Stomach (tissue), 8 donors: ENCODE measurements at regions not wholly inside any gene's neighbourhood (a gene's known extent, or its start where the extent isn't known, plus 50 kb on each side); places are given as distances from the start of the nearest gene placed in this dataset.
A peak's percentile ranks its signal among the peaks of the same experiment; 100 is the strongest.

ENCODE experiments used
- DNase-seq, 2 donors: peaks; one replicate each; pipeline versions ENCODE4 v3.0.0 to v3.0.0-alpha.2; 2013 to 2019
- H3K27ac ChIP-seq, 5 donors: fragments of 200-600 bp in 4 of 5; sonication (generic) in 4 of 5; one replicate each; pipeline ENCODE4 v1.5.1; 2013 to 2019; ENCODE audit warnings: mild to moderate bottlenecking in 1 of 5, moderate library complexity in 1 of 5
- H3K27me3 ChIP-seq, 3 donors: fragments of 200-600 bp; sonication (generic); one replicate each; pipeline ENCODE4 v1.5.1; 2017 to 2019; ENCODE audit warnings: mixed run types in 1 of 3
- H3K36me3 ChIP-seq, 4 donors: fragments of 200-600 bp; sonication (generic); 1 replicate in 3 of 4; 2 replicates in 1 of 4; pipeline ENCODE4 v1.5.1; 2016 to 2019
- H3K4me1 ChIP-seq, 4 donors: fragments of 200-600 bp; sonication (generic); one replicate each; pipeline ENCODE4 v1.5.1; 2016 to 2019
- H3K4me3 ChIP-seq, 4 donors: fragments of 200-600 bp; sonication (generic) in 3 of 4; one replicate each; pipeline ENCODE4 v1.5.1; 2016 to 2019; ENCODE audit warnings: mild to moderate bottlenecking in 1 of 4
- H3K9me3 ChIP-seq, 4 donors: fragments of 200-600 bp; sonication (generic); one replicate each; pipeline ENCODE4 v1.5.1; 2016 to 2019
- EP300 ChIP-seq: sonication (generic); formaldehyde crosslinking; IDR thresholded peaks from one replicate; pipeline ENCODE4 v1.6.1; 2017; ENCODE audit warnings: antibody characterized with exemption
- POLR2A ChIP-seq, 4 donors: fragments of 450-650 bp; IDR thresholded peaks; one replicate each; pipeline ENCODE4 v1.6.1; 2016; ENCODE audit warnings: antibody characterized with exemption in 4 of 4, control low read depth in 2 of 4, mild to moderate bottlenecking in 1 of 4, moderate library complexity in 1 of 4
- POLR2AphosphoS5 ChIP-seq, 3 donors: sonication (generic); formaldehyde crosslinking; IDR thresholded peaks; one replicate each; pipeline ENCODE4 v1.6.1; 2016; ENCODE audit warnings: antibody characterized with exemption in 3 of 3
- WGBS, 5 donors: extraction: QIAGEN DNeasy Blood & Tissue Kit in 3 of 5; methylation state at CpG; one replicate each; pipeline versions ENCODE4 v1.1.5 to v1.1.7; 2013 to 2018; 5-methylcytosine and 5-hydroxymethylcytosine counted together
- intact Hi-C: fragments of 100-400 bp; cut with DNase I; formaldehyde crosslinking; loops from one replicate; pipeline ENCODE4 v1.15.1; 2023; ENCODE audit warnings: low total_unique reads
- TF ChIP-seq, protein P1 (sequence below), 7 experiments: fragments of 450-650 bp in 4 of 7; fragments of 200-600 bp in 3 of 7; sonication (generic) in 3 of 7; IDR thresholded peaks; one replicate each; pipeline ENCODE4 v1.5.1; 2016 to 2019; ENCODE audit warnings: antibody characterized with exemption in 7 of 7, control low read depth in 2 of 7, mild to moderate bottlenecking in 1 of 7
- donor health status: healthy with polysubstance abuse.
- donor health status: Bipolar disorder and iron deficiency.
- donor health status: healthy.

DNA sequence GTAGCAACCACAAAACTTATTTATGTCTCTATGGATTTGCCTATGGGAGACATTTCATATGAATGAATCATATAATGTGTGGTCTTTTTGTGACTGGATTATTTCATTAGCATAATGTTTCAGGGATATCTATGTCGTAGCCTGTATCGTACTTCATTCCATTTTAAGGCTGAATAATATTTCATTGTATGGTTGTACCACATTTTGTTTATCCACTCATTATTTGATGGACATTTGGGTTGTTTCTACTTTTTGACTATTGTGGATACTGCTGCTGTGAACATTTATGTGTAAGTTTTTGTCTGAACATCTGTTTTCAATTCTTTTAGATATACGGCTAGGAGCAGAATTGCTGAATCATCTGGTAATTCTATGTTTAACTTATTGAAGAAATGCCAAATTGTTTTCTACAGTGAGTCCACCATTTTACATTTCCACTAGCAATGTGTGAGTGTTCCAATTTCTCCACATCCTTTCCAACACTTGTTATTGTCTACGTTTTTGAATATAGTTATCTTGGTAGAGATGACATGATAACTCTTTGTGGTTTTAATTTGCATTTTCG is 134.4 kb upstream of the DAZL start:
- Histone ChIP-seq H3K4me1 (no peaks in the 10 kb centered on the region), H3K9me3 (peaks cover 0 to 6% (median 3%) of the 10 kb centered on the region in 4 donors), H3K36me3 (no peaks in the 10 kb centered on the region), H3K27me3 (no peaks in the 10 kb centered on the region), H3K4me3 (no peak overlapping the region), H3K27ac (no peak overlapping the region)
- whole genome bisulfite sequencing, 5 donors = 67 to 80% (median 70%) methylated on average over 5 of the region's 5 CpGs
- intact Hi-C loops = no loop called here
- DNase-seq = no peak
- no peak for TF ChIP-seq POLR2AphosphoS5 (IDR thresholded peaks at IDR 0.05)
- TF ChIP-seq, protein P1, sequence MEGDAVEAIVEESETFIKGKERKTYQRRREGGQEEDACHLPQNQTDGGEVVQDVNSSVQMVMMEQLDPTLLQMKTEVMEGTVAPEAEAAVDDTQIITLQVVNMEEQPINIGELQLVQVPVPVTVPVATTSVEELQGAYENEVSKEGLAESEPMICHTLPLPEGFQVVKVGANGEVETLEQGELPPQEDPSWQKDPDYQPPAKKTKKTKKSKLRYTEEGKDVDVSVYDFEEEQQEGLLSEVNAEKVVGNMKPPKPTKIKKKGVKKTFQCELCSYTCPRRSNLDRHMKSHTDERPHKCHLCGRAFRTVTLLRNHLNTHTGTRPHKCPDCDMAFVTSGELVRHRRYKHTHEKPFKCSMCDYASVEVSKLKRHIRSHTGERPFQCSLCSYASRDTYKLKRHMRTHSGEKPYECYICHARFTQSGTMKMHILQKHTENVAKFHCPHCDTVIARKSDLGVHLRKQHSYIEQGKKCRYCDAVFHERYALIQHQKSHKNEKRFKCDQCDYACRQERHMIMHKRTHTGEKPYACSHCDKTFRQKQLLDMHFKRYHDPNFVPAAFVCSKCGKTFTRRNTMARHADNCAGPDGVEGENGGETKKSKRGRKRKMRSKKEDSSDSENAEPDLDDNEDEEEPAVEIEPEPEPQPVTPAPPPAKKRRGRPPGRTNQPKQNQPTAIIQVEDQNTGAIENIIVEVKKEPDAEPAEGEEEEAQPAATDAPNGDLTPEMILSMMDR (IDR thresholded peaks at IDR 0.05) = no peak
- TF ChIP-seq EP300 = no peak
- TF ChIP-seq POLR2A (IDR thresholded peaks at IDR 0.05) = no peak

DNA sequence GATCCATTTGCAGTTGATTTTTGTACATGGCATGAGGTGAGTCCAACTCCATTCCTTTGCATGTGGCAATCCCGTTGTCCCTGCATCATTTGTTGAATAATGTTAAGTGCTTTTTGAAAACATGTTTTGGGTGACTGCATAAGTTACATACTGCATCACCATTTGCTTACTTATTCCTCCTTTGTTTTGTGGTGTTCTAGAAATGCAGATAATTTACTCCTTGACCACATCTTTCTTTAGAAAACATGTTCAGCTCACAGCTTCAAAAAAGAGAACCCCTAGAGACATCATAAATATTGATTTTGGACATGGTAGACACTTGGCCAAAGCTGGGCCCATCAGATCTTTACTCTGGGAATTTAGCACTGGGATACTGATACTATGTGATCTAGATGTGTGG is 135.3 kb upstream of the DAZL start:
- WGBS, 5 donors = 90 to 97% (median 95%) methylated on average over 1 of the region's 1 CpG
- TF ChIP-seq POLR2AphosphoS5 (IDR thresholded peaks at IDR 0.05) = no peak
- peaks cover 0 to under 1% (median 0%) of the 10 kb centered on the region in 4 donors for H3K9me3 ChIP-seq

DNA sequence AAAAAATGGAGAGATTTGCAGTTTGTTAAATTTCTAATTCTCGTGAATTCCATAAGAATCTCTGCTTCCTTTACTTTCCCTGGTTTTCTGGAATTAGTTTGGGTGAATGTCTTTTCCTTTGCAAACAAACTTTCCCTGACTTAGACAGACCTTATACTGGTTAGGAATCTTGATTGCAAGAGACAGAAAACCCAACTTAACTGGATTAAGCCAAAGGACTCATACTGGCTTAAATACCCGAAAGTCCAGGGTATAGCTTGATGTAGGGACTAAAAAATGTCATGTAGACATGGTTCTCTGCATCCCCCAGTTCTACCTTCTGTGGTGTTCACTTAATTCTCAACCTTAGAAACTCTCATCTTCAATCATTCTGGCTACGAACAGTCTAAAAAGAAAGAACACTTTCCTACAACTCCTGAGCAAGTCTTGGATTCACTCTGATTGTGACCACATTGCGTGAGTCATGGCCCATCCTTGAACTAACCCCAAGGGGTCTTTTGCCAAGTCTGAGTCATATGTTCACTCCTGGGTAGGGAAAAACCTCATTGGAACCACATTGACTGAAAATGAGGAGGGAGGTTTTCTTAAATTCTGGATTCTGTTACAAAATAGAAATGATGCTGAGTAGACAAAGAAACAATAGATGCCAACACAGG is 136.0 kb upstream of the DAZL start:
- intact Hi-C loops = no loop called here
- WGBS, 5 donors = 79 to 90% (median 87%) methylated on average over 4 of the region's 4 CpGs
- TF ChIP-seq, protein P1 (IDR thresholded peaks at IDR 0.05) = no peak
- TF ChIP-seq POLR2A (IDR thresholded peaks at IDR 0.05) (no peak), EP300 (no peak), POLR2AphosphoS5 (IDR thresholded peaks at IDR 0.05) (no peak)
- H3K27me3 ChIP-seq = no peaks in the 10 kb centered on the region
- no peak for DNase-seq
- no peak overlapping the region for H3K4me3 ChIP-seq
- H3K36me3 ChIP-seq = no peaks in the 10 kb centered on the region
- no peaks in the 10 kb centered on the region for H3K9me3 ChIP-seq
- no peaks in the 10 kb centered on the region for H3K4me1 ChIP-seq
- H3K27ac ChIP-seq = no peak overlapping the region

More for the DNA sequence above, 135.3 kb upstream of the DAZL start:
- Histone ChIP-seq H3K4me1 (no peaks in the 10 kb centered on the region), H3K27ac (no peak overlapping the region), H3K36me3 (no peaks in the 10 kb centered on the region), H3K27me3 (no peaks in the 10 kb centered on the region), H3K4me3 (no peak overlapping the region)
- DNase-seq = no peak
- intact Hi-C loops = no loop called here

DNA sequence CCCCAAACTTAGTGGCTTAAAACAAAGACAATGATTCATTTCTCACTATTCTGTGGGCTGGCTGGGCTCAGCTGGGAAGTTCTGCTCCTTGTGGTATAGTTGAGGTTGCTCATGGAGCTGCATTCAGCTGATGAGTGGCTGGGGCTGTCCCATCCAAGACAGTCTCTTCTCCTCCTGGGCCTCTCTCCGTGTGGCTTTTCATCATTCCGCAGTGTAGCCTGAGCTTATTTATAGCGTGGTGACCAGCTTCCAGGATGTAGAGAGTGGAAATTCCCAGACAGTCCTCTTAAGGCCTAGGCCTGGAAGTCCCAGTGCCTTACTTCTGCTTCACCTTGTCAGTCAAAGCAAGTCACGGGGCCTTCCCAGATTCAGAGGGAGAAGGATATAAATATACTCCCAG is 136.7 kb upstream of the DAZL start:
- WGBS, 5 donors = 58 to 86% (median 81%) methylated on average over 4 of the region's 4 CpGs
- no peaks in the 10 kb centered on the region for H3K9me3 ChIP-seq
- no peaks in the 10 kb centered on the region for H3K36me3 ChIP-seq
- intact Hi-C loops = no loop called here
- no peak overlapping the region for H3K4me3 ChIP-seq
- DNase-seq = peak in 1 of 2 donors; percentile 5
- no peak overlapping the region for H3K27ac ChIP-seq
- no peaks in the 10 kb centered on the region for H3K27me3 ChIP-seq
- TF ChIP-seq EP300 (no peak), POLR2AphosphoS5 (IDR thresholded peaks at IDR 0.05) (no peak), POLR2A (IDR thresholded peaks at IDR 0.05) (no peak)
- TF ChIP-seq, protein P1 (IDR thresholded peaks at IDR 0.05) = no peak
- H3K4me1 ChIP-seq = no peaks in the 10 kb centered on the region

DNA sequence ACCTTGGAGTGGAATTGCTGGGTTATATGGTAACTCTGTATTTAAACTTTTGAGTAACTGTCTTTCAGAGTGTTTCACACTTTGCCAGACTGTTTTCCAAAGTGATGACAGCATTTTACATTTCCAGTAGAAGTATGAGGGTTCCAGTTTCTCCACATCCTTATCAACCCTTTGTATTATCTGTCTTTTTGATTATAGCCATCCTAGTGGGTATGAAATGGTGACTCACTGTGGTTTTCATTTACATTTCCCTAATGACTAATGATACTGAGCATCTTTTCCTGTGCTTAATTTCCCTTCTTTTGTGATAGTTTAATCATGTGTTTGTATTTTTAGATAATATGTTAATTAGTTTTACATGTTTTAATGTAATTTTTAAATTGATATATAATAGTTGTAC is 138.1 kb upstream of the DAZL start:
- Histone ChIP-seq H3K27me3 (no peaks in the 10 kb centered on the region), H3K4me1 (no peaks in the 10 kb centered on the region), H3K27ac (no peak overlapping the region), H3K9me3 (no peaks in the 10 kb centered on the region), H3K36me3 (no peaks in the 10 kb centered on the region), H3K4me3 (no peak overlapping the region)
- TF ChIP-seq, protein P1 (IDR thresholded peaks at IDR 0.05) = no peak
- no peak for TF ChIP-seq POLR2AphosphoS5 (IDR thresholded peaks at IDR 0.05)
- no peak for TF ChIP-seq EP300
- TF ChIP-seq POLR2A (IDR thresholded peaks at IDR 0.05) = no peak
- no peak for DNase-seq
- intact Hi-C loops = no loop called here
